ENCODE measurements at regions not wholly inside any gene's neighbourhood (a gene's known extent, or its start where the extent isn't known, plus 50 kb on each side); places are given as distances from the start of the nearest gene placed in this dataset.
"Not testable (repeated sequence)": the region's sequence is repeated elsewhere in the genome, so short reads cannot be mapped to it uniquely, and the experiment has no call there.

- DNase-seq (ENCODE audit: low read depth): no peak
Measured at GRCh38 chr9:28487561-28487960, 914.3 kb upstream of the C9orf72 start.

- no peak for DNase-seq (ENCODE audit: low read depth)
Measured at GRCh38 chr9:28491121-28491520, 917.8 kb upstream of the C9orf72 start.

- DNase-seq (ENCODE audit: low read depth): not testable (repeated sequence)
Measured at GRCh38 chr9:28498168-28498567, 924.9 kb upstream of the C9orf72 start.

GRCh38 chr9:28502189-28502588 lies 928.9 kb upstream of the C9orf72 start:
- DNase-seq (ENCODE audit: low read depth): no peak

- no peak for DNase-seq (ENCODE audit: low read depth)
Measured at GRCh38 chr9:28502741-28503140, 929.5 kb upstream of the C9orf72 start.

GRCh38 chr9:28503573-28503972 lies 930.3 kb upstream of the C9orf72 start:
- DNase-seq (ENCODE audit: low read depth): no peak

GRCh38 chr9:28518439-28518838 lies 945.2 kb upstream of the C9orf72 start:
- DNase-seq (ENCODE audit: low read depth): no peak

- not testable (repeated sequence) for DNase-seq (ENCODE audit: low read depth)
Measured at GRCh38 chr9:28524309-28524708, 951.0 kb upstream of the C9orf72 start.

- DNase-seq (ENCODE audit: low read depth): no peak
Measured at GRCh38 chr9:28528049-28528448, 954.8 kb upstream of the C9orf72 start.

DNA sequence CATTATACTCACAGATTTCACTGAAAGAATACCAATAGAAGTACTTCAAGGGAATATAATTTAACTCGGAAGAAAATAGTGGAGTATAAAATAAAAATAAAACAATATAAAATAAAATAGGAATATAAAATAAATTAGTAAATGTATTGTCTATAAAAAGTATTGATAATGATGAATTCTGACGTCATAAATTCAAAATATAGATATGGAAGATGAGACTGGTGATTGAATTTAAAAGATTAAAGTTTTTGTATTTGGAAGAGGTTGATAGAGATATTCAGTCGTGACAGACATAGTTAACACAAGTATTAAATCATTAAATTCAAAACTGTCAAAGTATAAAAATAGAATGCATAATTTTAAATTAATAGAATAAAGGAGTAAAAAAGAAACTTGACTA lies 964.9 kb upstream of the C9orf72 start:
- no peak for DNase-seq (ENCODE audit: low read depth)

- no peak for DNase-seq (ENCODE audit: low read depth)
Measured at GRCh38 chr9:28539434-28540070, 966.3 kb upstream of the C9orf72 start.

GRCh38 chr9:28542928-28543327 lies 969.6 kb upstream of the C9orf72 start:
- DNase-seq (ENCODE audit: low read depth): no peak

- no peak for DNase-seq (ENCODE audit: low read depth)
Measured at GRCh38 chr9:28547527-28547926, 974.2 kb upstream of the C9orf72 start.

- DNase-seq (ENCODE audit: low read depth): no peak
Measured at GRCh38 chr9:28563291-28563934, 990.1 kb upstream of the C9orf72 start.

DNA sequence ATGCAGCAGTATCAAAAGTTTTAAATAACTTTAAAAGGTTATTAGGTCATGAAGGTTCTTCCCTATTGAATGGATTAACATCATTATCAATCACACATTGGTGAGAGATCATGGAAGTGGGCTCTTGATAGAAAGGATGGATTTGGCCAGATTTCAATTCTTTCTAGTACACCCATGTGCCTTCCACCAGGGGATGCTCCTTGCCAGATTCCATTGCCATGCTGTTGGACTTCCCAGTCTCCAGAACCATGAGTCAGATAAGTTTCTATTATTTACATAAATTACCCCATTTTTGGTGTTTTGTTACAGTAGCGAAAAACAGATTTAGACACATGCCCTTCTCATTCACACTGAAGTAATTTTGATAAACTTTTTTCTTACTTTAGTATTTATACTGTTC lies 1010.6 kb upstream of the C9orf72 start:
- no peak for DNase-seq (ENCODE audit: low read depth)

DNA sequence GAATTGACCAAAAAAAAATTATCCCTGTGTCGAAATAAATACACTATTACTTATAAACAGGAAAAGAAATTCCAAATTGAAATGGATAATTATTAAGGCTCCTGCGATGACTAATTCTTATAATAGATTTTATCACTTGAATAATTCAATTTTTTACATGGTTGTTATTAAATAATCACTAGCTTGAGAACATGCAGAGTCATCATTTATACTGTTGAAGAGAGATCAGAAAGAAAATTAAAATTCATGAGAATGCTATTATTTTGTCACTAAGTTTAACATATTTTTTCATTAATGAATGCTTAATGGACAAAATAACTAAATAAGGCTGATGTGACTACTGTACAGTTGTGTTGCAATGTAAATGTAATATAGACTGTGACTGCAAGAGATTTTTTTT lies 1011.3 kb upstream of the C9orf72 start:
- DNase-seq (ENCODE audit: low read depth): no peak

- DNase-seq (ENCODE audit: low read depth): no peak
Measured at GRCh38 chr9:28587052-28587451, 1013.8 kb upstream of the C9orf72 start.

DNA sequence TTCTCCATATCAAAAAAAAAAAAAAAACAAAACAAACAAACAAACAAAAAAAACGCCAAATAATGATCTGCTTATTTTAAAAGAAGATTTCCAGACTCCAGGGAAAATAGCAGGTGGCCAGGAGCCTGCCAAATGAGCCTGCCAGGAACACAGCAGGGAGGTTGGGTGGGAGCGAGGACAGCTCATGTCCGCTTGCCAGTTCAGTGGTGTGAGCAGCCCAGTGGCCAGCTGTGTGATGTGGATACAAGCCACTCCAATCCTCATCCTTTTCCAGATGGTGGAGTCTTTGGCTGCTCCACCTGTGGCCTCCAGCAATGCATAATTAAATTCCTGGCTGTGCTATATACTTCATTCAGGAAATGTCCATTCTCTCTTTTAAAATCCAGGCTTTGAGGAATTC lies 1025.1 kb upstream of the C9orf72 start:
- DNase-seq (ENCODE audit: low read depth): no peak

DNA sequence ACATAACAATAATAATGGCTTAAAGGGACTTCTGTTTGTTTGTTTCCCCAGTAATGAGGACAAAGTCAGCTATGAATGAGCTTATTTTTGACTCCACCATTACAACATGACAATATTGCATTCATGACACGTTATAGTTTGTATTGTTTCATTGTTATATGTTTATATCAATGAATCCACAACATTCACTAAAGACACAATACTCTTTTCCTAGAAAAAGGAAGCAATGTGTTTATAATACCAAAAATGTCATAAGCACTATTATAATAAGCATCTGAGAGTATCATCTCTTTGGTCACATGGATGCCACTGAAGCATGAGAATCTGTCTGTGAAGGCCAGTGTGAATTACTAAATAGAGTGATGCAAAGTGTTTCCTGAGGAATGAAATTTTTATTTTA lies 1026.9 kb upstream of the C9orf72 start:
- no peak for DNase-seq (ENCODE audit: low read depth)

- DNase-seq (ENCODE audit: low read depth): no peak
Measured at GRCh38 chr9:28607843-28608242, 1034.6 kb upstream of the C9orf72 start.

DNA sequence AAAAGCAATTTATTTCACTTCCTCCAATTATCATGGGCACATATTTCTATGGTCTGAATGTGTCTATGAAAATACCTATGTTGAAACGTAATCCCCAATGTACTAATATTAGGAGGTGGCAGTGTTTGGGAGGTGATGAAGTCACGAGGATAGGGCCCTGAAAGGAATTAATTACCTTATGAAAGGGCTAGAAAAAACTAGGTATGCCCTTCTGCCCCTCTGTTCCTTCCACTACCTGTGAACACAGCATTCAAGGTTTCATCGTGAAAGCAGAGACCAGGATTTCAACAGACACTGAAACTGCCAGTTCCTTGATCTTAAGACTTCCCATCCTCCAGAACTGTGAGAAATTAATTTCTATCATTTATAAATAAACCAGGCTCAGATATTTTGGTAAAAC lies 1037.1 kb upstream of the C9orf72 start:
- DNase-seq (ENCODE audit: low read depth): no peak

GRCh38 chr9:28616310-28616709 lies 1043.0 kb upstream of the C9orf72 start:
- DNase-seq (ENCODE audit: low read depth): no peak

DNA sequence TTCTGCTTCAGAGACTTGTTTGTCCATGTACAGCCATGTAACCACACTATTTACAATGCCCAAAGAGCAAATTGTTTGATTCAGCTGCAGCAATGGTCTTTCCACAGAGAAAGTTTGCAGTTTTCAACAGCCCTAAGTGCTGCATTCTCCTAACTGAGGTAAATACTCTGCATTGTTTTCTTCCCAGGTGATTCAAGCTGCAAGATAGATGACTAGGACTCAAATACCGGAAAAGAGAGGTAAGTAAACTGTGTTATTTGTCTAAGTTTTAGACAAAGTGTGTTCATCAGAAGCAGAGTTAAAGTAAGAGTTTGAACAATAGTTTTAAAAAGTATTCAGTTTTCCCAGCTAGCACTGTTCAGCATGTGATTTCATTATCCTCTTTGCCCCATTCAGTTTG lies 1046.7 kb upstream of the C9orf72 start:
- no peak for DNase-seq (ENCODE audit: low read depth)

DNA sequence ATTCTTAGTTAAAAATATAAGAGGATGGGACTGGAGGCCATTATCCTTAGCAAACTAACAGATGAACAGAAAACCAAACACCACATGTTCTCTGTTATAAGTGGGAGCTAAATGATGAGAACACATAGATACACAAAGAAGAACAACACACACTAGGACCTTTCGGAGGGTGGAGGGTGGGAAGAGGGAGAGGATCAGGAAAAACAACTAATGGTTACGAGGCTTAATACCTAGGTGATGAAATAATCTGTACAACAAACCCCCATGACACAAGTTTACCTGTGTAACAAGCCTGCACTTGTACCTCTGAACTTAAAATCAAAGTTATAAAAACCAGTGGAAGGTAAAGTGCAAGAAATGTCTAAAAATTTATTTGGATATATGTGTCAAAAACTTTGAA lies 1047.4 kb upstream of the C9orf72 start:
- DNase-seq (ENCODE audit: low read depth): no peak

Data from amniotic epithelial cell (primary cell).